SU-DHL-6 (cell line): ENCODE measurements at regions not wholly inside any gene's neighbourhood (a gene's known extent, or its start where the extent isn't known, plus 50 kb on each side); places are given as distances from the start of the nearest gene placed in this dataset.

ENCODE experiments used
- EZH2phosphoT487 ChIP-seq: fragments of 200-600 bp; sonication (generic), shearing (Covaris generic); conservative IDR thresholded peaks from 2 replicates; pipeline ENCODE4 v1.6.1; 2018; ENCODE audit warnings: mild to moderate bottlenecking, antibody characterized with exemption, low read length, moderate library complexity, mixed read lengths
- TF ChIP-seq, protein P1 (sequence below): fragments of 200-600 bp; sonication (generic); IDR thresholded peaks from one replicate; pipeline ENCODE4 v1.5.1; 2017; ENCODE audit warnings: antibody characterized with exemption, mild to moderate bottlenecking, low read length, moderate library complexity; ENCODE audit not compliant: insufficient read depth, poor library complexity, severe bottlenecking

DNA sequence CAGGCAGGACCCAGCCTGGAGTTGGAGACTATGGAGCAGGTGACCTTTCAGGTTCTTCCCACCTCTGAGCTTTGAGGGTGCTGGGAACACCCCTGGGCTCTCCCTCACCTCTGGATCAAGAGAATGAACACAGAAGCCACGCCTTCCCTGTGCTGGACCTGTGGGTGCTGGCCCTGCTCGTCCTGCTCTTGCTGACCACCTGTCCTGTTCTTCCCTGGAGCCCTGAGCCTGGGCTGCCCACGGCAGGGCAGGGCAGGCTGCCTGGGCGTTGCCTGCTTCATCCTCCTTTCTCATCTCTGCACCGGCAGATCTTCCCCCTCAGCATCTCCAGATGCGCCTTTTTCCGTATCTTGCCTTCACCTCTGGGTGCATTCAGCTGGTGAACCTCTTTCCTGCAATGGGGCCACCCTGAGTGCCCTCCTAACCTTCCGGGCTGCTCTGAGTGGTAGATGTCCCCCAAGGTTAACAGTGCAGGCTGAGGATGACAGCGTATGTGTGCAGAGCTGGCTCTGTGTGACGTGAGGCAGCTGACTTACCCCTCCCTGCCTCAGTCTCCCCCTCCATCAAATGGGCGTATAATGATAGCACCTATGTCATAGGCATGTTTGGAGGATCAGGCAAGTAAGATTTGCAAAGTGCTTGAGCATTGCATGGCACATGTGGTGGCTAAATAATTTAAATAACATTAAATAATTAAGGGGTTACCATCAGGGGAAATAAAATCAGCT is 225.8 kb upstream of the CIBAR2 start:
- TF ChIP-seq, protein P1, sequence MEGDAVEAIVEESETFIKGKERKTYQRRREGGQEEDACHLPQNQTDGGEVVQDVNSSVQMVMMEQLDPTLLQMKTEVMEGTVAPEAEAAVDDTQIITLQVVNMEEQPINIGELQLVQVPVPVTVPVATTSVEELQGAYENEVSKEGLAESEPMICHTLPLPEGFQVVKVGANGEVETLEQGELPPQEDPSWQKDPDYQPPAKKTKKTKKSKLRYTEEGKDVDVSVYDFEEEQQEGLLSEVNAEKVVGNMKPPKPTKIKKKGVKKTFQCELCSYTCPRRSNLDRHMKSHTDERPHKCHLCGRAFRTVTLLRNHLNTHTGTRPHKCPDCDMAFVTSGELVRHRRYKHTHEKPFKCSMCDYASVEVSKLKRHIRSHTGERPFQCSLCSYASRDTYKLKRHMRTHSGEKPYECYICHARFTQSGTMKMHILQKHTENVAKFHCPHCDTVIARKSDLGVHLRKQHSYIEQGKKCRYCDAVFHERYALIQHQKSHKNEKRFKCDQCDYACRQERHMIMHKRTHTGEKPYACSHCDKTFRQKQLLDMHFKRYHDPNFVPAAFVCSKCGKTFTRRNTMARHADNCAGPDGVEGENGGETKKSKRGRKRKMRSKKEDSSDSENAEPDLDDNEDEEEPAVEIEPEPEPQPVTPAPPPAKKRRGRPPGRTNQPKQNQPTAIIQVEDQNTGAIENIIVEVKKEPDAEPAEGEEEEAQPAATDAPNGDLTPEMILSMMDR = no peak
- no peak for TF ChIP-seq EZH2phosphoT487
